ENCODE measurements at regions not wholly inside any gene's neighbourhood (a gene's known extent, or its start where the extent isn't known, plus 50 kb on each side); places are given as distances from the start of the nearest gene placed in this dataset.

DNA sequence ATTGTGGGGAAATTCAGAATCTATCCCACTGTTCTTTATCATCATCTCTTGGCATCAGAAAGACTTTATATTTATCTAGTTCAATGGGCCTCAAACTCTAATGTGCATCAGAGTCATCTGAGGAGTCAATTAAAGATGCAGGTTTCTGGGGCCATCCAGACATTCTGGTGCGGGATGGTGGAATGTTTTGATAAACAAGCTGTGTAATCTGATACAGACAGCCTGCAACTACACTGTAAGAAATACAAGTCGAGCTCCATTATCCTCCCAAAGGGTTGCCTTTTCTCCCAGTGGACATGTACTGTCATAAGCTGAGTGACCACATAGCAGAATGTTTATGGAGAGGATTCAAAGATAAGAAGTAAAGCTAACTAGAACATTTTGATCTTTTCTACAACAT, 515.3 kb upstream of the DCC start:
- H3K36me3 ChIP-seq: no peaks in the 10 kb centered on the region
- intact Hi-C loops (cut with DNase I): no loop called here
- TF ChIP-seq CTCF (IDR thresholded peaks at IDR 0.05): no peak
- H3K9me3 ChIP-seq: no peaks in the 10 kb centered on the region
- no peaks in the 10 kb centered on the region for H3K4me1 ChIP-seq
- no peaks in the 10 kb centered on the region for H3K27me3 ChIP-seq
- H3K27ac ChIP-seq: no peak overlapping the region
- H3K4me3 ChIP-seq: no peak overlapping the region
- DNase-seq (ENCODE audit: low spot score in 2 of 2): no peak

DNA sequence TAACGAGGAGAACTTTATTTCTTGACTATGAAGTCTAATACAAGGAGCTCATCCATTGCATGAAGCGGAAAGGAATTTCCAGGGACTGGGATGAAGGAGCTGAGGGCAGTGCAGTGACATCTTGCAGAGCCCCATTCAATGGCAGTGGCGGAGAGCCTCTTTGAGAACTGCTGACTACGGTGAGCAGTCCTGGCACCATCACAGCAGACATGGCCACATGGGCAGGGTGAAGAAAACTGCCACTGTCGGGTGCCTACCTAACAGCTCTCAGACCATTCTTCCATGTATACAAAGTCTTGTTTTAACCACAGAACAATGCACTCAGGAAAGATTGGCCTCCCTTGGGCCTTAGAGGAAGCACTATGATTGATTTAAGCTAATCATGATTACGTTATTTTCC, 506.1 kb upstream of the DCC start:
- no peaks in the 10 kb centered on the region for H3K4me1 ChIP-seq
- H3K4me3 ChIP-seq: no peak overlapping the region
- intact Hi-C loops (cut with DNase I): no loop called here
- DNase-seq (ENCODE audit: low spot score in 2 of 2): no peak
- TF ChIP-seq CTCF (IDR thresholded peaks at IDR 0.05): no peak
- no peaks in the 10 kb centered on the region for H3K36me3 ChIP-seq
- no peaks in the 10 kb centered on the region for H3K9me3 ChIP-seq
- no peak overlapping the region for H3K27ac ChIP-seq
- H3K27me3 ChIP-seq: no peaks in the 10 kb centered on the region

GRCh38 chr18:51848702-51849101, 491.3 kb upstream of the DCC start:
- no peaks in the 10 kb centered on the region for H3K36me3 ChIP-seq
- no peaks in the 10 kb centered on the region for H3K4me1 ChIP-seq
- no peaks in the 10 kb centered on the region for H3K27me3 ChIP-seq
- H3K9me3 ChIP-seq: no peaks in the 10 kb centered on the region
- no peak overlapping the region for H3K4me3 ChIP-seq
- intact Hi-C loops (cut with DNase I): no loop called here
- no peak for DNase-seq (ENCODE audit: low spot score in 2 of 2)
- H3K27ac ChIP-seq: no peak overlapping the region
- no peak for TF ChIP-seq CTCF (IDR thresholded peaks at IDR 0.05)

DNA sequence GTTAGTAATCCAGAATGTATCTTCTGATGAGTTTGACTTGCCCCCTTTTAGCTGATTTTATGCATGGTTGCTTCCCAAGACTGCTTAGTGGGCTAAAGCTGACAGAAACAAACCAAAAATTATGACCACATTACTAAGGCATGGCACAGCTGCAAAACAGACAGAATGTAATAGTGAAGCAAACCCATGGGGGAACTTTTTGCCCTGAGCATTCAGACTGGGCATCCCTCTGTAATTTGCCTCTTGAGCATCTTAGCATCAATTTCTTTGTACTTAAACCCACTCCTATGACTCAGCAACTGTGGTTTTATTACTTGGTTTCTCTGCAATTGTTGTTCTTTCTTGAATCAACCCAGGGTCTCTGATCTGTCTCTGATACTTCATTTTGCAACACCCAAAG, 487.3 kb upstream of the DCC start:
- Histone ChIP-seq H3K36me3 (no peaks in the 10 kb centered on the region), H3K27ac (no peak overlapping the region), H3K4me1 (no peaks in the 10 kb centered on the region), H3K4me3 (no peak overlapping the region), H3K9me3 (no peaks in the 10 kb centered on the region), H3K27me3 (no peaks in the 10 kb centered on the region)
- DNase-seq (ENCODE audit: low spot score in 2 of 2): no peak
- intact Hi-C loops (cut with DNase I): no loop called here
- no peak for TF ChIP-seq CTCF (IDR thresholded peaks at IDR 0.05)

DNA sequence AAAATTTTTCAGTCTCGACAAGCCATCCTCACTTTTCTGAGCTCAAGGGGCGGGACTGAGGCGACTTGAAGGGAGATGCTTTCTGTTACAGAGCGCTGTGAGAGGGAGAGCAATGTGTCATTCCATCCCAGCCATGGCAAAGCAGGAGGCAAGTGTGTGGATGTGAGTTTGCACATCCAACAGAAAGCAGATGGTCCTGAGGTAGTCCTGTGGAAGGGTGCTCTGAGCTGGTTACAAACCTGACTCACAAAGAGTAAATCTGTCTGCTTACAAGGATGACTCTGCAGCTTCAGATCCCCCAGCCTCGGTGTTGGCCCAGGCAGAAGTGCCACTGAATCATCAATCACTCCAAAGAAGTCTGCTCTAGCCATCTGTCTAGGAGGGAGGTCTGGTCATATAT, 482.0 kb upstream of the DCC start:
- H3K36me3 ChIP-seq: no peaks in the 10 kb centered on the region
- no peaks in the 10 kb centered on the region for H3K4me1 ChIP-seq
- H3K27ac ChIP-seq: no peak overlapping the region
- no peak for TF ChIP-seq CTCF (IDR thresholded peaks at IDR 0.05)
- H3K27me3 ChIP-seq: no peaks in the 10 kb centered on the region
- intact Hi-C loops (cut with DNase I): no loop called here
- no peaks in the 10 kb centered on the region for H3K9me3 ChIP-seq
- no peak overlapping the region for H3K4me3 ChIP-seq
- DNase-seq (ENCODE audit: low spot score in 2 of 2): no peak

DNA sequence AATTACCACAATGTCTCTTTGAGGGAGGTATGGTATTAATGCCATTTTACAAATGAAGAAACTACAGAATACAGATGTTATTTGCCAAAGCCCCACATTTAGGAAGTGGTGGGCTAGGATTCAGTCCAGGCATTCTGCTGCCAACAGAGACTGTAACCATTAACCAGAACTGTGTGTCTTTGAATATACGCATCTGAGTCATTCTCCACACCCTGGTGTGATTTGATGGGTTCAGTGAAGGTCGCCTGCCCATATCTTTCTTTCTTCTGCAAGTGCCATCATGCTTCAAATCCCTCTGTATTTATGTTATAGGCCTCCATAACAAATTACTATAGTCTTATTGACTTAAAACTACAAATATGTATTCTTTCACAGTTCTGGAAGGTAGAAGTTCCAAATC, 479.0 kb upstream of the DCC start:
- no peaks in the 10 kb centered on the region for H3K36me3 ChIP-seq
- no peak for TF ChIP-seq CTCF (IDR thresholded peaks at IDR 0.05)
- H3K9me3 ChIP-seq: no peaks in the 10 kb centered on the region
- H3K4me3 ChIP-seq: no peak overlapping the region
- intact Hi-C loops (cut with DNase I): no loop called here
- H3K27ac ChIP-seq: no peak overlapping the region
- H3K4me1 ChIP-seq: no peaks in the 10 kb centered on the region
- no peak for DNase-seq (ENCODE audit: low spot score in 2 of 2)
- no peaks in the 10 kb centered on the region for H3K27me3 ChIP-seq

Data from ascending aorta (tissue), 2 donors.